ENCODE measurements at regions not wholly inside any gene's neighbourhood (a gene's known extent, or its start where the extent isn't known, plus 50 kb on each side); places are given as distances from the start of the nearest gene placed in this dataset.
A peak's percentile ranks its signal among the peaks of the same experiment; 100 is the strongest.

- no peak for DNase-seq
Observed at GRCh38 chr1:10848109-10848684, 51.8 kb upstream of the CASZ1 start.

DNA sequence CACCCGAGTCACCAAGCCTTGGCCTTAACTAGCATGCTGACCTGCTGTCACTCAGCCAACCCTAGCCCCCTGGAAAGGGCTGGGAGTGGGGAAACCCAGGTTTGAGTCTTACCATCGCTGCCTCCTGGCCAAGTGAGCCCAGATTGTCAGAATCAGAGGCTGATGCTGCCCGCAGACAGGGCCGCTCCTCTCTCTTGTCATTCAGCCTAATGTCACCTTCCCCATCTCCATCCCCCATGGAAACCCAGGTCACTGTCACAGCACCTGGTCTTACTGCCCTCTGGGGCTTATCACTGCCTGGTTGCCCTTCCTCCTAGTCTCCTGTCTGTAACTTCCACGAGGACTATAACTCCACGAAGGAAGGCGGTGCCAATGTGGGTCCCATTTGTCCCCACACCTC, 53.6 kb upstream of the CASZ1 start:
- no peak for DNase-seq

GRCh38 chr1:10851024-10852013, 54.9 kb upstream of the CASZ1 start:
- DNase-seq = no peak

- no peak for DNase-seq
Observed at GRCh38 chr1:10852018-10852417, 55.6 kb upstream of the CASZ1 start.

- no peak for DNase-seq
Observed at GRCh38 chr1:10852486-10852885, 56.0 kb upstream of the CASZ1 start.

DNA sequence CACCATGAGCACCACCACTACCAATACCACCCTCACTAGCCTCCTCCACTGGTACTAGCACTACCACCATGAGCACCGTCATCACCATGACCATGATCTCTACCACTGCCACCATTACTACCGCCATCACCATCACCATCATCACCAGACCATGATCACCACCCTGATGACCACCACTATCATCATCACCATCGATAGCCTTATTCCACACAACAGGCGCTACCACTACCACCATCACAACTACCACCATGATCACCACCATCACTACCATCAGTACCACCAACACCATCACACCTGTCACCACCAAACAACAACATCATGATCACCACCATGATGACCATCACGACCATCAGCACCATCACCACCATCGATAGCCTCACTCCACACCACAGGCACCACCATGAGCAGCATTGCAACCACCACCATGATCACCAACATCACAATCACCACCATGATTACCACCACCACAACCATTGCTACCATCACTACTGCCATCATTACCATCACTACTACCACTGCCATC, 56.6 kb upstream of the CASZ1 start:
- DNase-seq = no peak

DNA sequence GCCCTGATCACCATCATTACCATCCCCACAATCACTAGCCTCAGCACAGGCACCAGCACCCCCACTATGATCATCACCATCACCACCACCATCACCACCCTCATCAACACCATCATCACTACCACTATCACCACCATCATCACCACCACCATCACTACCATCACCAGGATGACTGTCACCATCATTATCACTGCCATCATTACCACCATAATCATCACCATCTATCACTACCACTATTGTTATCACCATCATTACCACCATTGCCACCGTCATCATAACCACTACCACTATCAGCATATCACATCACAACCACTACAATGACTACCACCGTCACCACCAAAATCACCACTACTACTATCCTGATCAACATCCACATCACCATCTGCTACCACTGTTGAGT, 57.3 kb upstream of the CASZ1 start:
- no peak for DNase-seq

DNA sequence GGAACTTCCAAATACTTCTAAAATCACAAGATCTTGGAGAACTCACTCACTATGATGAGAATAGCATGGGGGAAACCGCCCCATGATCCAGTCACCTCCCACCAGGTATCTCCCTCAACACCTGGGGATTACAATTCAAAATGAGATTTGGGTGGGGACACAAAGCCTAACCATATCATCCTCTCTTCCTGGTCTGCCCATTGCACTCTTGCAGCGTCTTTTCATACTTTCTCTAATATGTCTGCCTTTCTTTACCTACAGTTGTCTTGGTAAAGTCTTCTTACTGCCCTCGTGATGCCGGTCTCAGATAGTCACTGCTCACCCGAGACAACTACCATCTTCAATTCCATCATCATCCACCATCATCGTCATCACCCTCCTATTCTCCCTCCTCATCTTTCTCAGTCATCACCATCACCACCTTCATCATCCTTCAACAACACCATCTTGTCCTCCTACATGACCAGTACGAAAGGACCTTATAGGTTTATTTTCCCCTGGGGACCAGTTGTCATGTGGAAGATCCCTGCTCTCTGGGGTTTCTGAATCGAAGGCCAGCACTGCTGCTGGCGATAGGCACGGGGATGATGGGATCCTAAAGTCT, 58.5 kb upstream of the CASZ1 start:
- no peak for DNase-seq

GRCh38 chr1:10856176-10856683, 59.8 kb upstream of the CASZ1 start:
- no peak for DNase-seq

- DNase-seq = no peak
Observed at GRCh38 chr1:10856863-10857598, 60.6 kb upstream of the CASZ1 start.

GRCh38 chr1:10857687-10858086, 61.2 kb upstream of the CASZ1 start:
- no peak for DNase-seq

GRCh38 chr1:10860218-10860617, 63.8 kb upstream of the CASZ1 start:
- no peak for DNase-seq

DNA sequence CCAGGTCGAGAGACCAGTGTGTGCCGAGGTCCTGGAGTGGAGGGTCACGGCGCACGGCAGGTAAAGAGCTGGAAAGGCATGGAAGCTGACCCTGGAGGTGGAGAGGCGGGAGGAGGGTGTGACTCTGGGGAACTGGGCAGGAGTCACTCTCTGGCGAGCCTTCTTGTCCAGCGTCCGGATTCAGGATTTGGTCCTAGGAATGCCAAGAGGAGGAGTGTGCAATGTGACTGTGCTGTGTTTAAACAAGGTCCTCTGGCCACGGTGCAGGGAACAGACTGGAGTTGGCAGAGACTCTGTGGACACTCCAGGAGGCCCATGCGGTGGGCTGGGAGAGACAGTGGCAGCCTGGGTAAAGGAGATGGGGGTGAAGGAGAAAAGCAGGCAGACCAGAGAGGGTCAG, 64.2 kb upstream of the CASZ1 start:
- no peak for DNase-seq

DNA sequence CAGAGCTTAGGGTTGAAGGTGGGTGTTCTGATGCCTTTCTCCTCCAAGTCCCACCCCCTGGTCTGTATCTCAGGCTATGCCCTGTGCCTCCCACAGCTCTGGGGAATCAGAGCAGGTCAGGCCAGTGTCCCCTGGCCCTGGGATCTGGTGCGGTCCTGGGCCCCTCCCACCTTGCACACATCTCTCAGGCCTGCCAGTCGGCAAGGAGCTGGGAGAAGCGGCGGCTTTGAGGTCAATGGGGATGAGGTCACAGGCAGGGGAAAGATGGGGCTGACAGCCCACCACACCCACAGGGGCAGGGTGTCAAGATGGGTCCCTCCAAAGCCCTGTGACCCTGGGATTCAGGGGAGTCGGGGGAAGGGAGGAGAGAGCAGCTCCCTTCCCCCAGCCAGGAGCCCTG, 65.4 kb upstream of the CASZ1 start:
- DNase-seq = no peak

DNA sequence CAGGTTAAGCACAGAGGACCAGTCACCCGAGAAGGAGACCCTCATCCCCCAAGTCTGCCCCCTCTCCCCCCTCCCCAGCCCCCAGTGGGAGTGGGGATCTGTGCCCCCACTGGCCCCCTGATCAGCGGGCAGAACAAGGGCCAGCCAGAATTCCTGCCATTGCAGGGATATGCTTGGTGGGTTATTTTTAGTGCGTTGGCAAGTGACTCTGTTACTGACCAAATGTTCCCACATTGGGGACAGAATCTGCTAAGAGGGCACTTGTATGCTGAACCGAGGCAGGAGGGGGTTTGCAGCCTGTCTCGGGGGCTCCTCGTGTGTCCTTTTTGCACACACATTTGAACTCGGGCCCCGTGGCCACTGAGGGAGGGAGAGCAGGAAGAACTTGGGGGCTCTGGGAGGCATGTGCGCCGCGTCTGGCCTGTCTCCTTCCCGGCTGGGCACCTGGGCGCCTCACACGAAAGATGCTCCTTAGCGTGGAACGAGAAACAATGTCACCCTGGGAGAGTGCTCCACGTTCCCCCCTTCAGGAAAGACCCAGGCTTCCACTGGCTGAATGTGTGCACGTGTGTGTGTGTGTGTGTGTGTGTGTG, 66.4 kb upstream of the CASZ1 start:
- DNase-seq = no peak

DNA sequence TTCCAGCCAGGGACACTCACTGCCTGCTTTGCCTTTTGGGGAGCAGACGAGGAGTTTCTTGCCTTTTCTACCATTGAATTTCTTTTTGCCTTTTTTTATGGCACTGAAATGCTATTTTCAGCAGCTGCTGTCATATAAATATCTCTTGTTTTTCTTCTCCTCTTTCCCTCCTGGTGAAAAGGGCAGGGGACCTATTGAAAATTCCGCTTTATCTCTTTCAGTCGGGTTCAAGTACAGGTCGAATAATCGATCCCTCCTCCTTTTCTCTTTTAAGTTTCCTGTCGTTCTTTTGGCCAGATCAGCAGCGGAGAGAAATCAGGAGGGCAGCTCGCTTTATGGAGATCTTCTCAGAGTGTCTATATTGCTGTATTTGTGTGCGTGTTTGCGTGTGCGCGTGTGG, 67.4 kb upstream of the CASZ1 start:
- DNase-seq = no peak

DNA sequence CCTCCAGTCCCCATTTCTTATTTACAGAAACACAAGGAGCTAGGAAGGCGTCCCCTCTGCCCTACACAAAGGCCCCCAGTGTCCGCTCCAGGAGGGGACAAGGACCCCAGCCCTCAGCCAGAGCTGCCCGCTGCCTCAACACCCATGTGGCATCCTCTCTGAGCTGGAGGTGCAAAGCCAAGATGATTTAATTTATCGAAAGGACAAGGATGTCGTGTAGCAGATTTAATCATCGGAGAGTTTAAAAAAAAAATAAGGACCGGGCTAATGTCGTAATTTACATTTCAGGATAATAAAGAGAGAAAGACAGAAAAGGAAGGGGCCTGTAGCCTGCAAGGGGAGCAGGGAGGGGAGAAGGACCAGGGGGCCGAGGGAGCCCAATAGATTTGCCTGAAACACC, 68.3 kb upstream of the CASZ1 start:
- no peak for DNase-seq

DNA sequence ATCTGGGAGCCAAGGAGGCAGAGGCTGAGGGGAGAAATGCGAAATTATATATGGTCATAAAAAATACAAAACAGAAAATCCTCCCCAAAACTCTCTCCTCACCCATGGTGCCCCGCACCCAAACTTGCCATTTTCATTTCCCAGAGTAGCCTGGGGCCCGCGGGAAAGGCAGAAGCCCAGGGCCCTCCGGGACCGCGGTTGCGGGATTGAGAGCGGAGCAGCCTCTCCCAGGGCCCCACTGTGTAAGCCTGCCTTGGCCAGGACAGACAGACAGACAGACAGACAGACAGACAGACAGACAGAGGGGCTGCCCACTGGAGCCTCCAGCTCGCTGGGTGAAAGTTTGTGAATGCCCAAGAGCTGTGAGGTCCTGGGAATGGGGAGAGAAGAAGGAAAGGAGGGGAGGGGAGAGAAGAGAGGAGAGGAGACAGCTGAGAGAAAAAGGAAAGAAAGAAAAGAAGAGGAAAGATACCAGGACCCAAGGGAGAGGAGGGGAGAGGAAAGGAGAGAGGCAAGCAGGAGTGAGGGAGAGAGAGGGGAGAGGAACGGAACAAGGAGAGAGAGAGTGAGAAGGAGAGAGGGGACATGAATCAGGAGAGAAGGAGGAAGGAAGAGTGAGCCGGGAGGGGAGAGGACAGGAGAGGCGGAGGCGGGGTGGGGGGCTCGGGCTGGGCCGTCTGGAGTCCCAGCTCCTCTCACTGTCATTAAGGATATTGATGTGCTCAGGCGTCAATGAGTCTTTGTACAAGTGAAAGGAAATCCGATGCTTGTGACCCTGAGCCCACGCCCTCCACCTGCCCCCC, 69.3 kb upstream of the CASZ1 start:
- no peak for DNase-seq

DNA sequence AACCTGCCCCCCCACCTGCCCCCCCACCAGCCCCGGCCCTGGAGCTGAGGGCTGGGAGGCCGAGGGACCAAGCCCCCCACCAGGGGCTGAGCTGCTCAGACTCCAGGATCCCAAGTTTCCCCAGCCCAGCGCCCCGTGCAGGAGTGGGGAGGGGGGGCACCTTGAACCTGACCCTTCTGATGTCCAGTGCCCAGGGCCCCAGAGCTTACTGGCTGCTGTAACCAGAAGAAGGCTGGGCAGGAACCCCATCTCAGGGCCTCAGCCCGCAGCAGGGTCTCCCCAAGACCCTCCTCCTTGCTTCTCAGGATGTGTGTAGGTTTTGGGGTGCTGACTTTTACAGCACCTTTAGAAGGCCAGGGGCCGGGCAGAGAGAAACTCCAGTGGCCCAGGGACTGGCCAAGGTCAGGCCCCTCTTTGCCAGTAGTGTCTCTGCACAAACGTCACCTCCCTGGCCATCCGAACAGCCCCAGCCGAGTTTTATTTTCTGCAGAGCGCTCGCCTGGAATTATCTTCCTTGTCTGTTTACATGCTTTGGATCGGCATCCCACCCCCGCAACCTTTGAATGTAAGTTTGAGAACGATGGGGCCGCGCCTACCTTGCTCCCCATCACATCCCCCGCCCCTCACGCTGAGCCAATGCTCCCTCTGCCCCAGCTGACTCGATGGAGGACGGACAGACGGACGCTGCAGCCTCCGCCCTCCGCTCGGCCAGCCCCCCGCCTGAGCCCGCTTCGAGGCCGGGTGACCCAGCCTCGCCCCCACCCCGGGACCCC, 70.1 kb upstream of the CASZ1 start:
- DNase-seq = peak; percentile 27 to 32

- peak; percentile 68 to 70 for DNase-seq
Observed at GRCh38 chr1:10867138-10867721, 70.8 kb upstream of the CASZ1 start.

All from stimulated activated CD4-positive, alpha-beta T cell treated with anti-CD3 and anti-CD28 coated beads, Interleukin-2, amount 100 ng/mL, for 24 hours (primary cell).